Endothelial cell (in vitro differentiated cells): ENCODE measurements at regions not wholly inside any gene's neighbourhood (a gene's known extent, or its start where the extent isn't known, plus 50 kb on each side); places are given as distances from the start of the nearest gene placed in this dataset.

ENCODE experiments used
- DNase-seq: peaks from one replicate; pipeline ENCODE4 v3.0.0; 2021; ENCODE audit warnings: low spot score
- H3K27ac Mint-ChIP-seq: one replicate; pipeline ENCODE4 v1.8.0; 2021; ENCODE audit warnings: mixed read lengths, inconsistent platforms; ENCODE audit not compliant: unreplicated experiment
- H3K27me3 Mint-ChIP-seq: one replicate; pipeline ENCODE4 v1.8.0; 2021; ENCODE audit warnings: mild to moderate bottlenecking, moderate library complexity, mixed read lengths, inconsistent platforms; ENCODE audit not compliant: unreplicated experiment
- H3K36me3 Mint-ChIP-seq: one replicate; pipeline ENCODE4 v1.8.0; 2021; ENCODE audit warnings: mild to moderate bottlenecking, low read depth, mixed read lengths, inconsistent platforms; ENCODE audit not compliant: unreplicated experiment
- H3K4me1 Mint-ChIP-seq: one replicate; pipeline ENCODE4 v1.8.0; 2021; ENCODE audit warnings: mild to moderate bottlenecking, mixed read lengths, inconsistent platforms; ENCODE audit not compliant: unreplicated experiment
- H3K4me3 Mint-ChIP-seq: one replicate; pipeline ENCODE4 v1.8.0; 2021; ENCODE audit warnings: mild to moderate bottlenecking, mixed read lengths, inconsistent platforms; ENCODE audit not compliant: unreplicated experiment
- H3K9me3 Mint-ChIP-seq: one replicate; pipeline ENCODE4 v1.8.0; 2021; ENCODE audit warnings: mixed read lengths, inconsistent platforms; ENCODE audit not compliant: unreplicated experiment
- TF ChIP-seq, protein P1 (sequence below): fragments of 200-600 bp; sonication (generic); IDR thresholded peaks from one replicate; pipeline ENCODE4 v1.5.0; 2021; ENCODE audit warnings: antibody characterized with exemption; ENCODE audit not compliant: unreplicated experiment

DNA sequence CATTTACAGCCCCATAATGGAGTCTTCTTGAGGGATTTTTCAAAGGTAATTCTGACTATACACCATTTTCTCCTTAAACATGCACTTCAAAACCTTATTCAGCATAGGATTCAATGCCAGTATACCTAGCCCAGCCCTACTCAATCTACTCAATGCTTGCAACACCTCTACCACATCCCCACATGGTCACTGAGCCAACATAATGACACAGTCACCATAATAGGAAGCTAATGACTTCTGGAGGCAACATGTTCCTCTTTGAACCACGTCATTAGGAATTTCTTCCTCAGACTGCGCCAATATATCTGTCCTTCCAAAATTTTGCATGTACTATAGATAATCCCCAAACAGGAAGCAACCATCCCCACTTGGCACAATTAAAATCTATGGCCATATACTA is 153.9 kb upstream of the SETMAR start:
- H3K27ac Mint-ChIP-seq = no peak overlapping the region
- H3K27me3 Mint-ChIP-seq = no peaks in the 10 kb centered on the region
- peaks cover 3% of the 10 kb centered on the region for H3K9me3 Mint-ChIP-seq
- H3K4me1 Mint-ChIP-seq = no peaks in the 10 kb centered on the region
- TF ChIP-seq, protein P1, sequence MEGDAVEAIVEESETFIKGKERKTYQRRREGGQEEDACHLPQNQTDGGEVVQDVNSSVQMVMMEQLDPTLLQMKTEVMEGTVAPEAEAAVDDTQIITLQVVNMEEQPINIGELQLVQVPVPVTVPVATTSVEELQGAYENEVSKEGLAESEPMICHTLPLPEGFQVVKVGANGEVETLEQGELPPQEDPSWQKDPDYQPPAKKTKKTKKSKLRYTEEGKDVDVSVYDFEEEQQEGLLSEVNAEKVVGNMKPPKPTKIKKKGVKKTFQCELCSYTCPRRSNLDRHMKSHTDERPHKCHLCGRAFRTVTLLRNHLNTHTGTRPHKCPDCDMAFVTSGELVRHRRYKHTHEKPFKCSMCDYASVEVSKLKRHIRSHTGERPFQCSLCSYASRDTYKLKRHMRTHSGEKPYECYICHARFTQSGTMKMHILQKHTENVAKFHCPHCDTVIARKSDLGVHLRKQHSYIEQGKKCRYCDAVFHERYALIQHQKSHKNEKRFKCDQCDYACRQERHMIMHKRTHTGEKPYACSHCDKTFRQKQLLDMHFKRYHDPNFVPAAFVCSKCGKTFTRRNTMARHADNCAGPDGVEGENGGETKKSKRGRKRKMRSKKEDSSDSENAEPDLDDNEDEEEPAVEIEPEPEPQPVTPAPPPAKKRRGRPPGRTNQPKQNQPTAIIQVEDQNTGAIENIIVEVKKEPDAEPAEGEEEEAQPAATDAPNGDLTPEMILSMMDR = no peak
- no peak for DNase-seq
- H3K36me3 Mint-ChIP-seq = no peaks in the 10 kb centered on the region
- no peak overlapping the region for H3K4me3 Mint-ChIP-seq

GRCh38 chr3:4150816-4151215 is 152.4 kb upstream of the SETMAR start:
- Mint-ChIP-seq H3K27me3 (no peaks in the 10 kb centered on the region), H3K4me1 (no peaks in the 10 kb centered on the region), H3K27ac (no peak overlapping the region), H3K9me3 (peaks cover 3% of the 10 kb centered on the region), H3K36me3 (no peaks in the 10 kb centered on the region), H3K4me3 (no peak overlapping the region)
- TF ChIP-seq, protein P1 = no peak
- no peak for DNase-seq

DNA sequence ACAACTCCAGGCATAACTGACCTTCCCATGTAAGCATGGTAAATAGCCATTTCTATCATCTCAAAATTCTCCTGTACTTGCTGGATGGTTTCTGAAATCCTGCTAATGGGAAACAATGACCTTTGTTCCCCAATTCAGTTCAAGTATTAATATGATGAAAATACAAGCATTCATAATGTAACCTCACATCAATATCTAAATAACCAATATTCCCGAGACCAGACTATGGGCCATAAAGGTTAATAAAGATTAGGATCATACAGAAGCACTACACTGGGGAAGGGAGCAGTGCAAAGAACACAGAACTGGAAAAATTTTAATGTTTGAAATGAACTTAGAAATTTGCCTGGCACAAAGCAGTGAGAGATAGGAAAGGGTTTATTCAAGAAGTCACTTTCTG is 151.3 kb upstream of the SETMAR start:
- Mint-ChIP-seq H3K36me3 (no peaks in the 10 kb centered on the region), H3K4me1 (no peaks in the 10 kb centered on the region), H3K9me3 (no peaks in the 10 kb centered on the region), H3K27me3 (no peaks in the 10 kb centered on the region), H3K27ac (no peak overlapping the region), H3K4me3 (no peak overlapping the region)
- TF ChIP-seq, protein P1 = no peak
- no peak for DNase-seq

- Mint-ChIP-seq H3K36me3 (no peaks in the 10 kb centered on the region), H3K9me3 (no peaks in the 10 kb centered on the region), H3K4me1 (no peaks in the 10 kb centered on the region), H3K4me3 (no peak overlapping the region), H3K27ac (no peak overlapping the region), H3K27me3 (no peaks in the 10 kb centered on the region)
- TF ChIP-seq, protein P1 = no peak
- no peak for DNase-seq
These were observed 149.4 kb upstream of the SETMAR start for GRCh38 chr3:4153771-4154170.

- Mint-ChIP-seq H3K4me1 (no peaks in the 10 kb centered on the region), H3K9me3 (peaks cover 1% of the 10 kb centered on the region), H3K27ac (no peak overlapping the region), H3K27me3 (no peaks in the 10 kb centered on the region), H3K36me3 (no peaks in the 10 kb centered on the region), H3K4me3 (no peak overlapping the region)
- TF ChIP-seq, protein P1 = no peak
- no peak for DNase-seq
These were observed 144.8 kb upstream of the SETMAR start for GRCh38 chr3:4158329-4158728.
